HEK293T (cell line): ENCODE measurements at regions not wholly inside any gene's neighbourhood (a gene's known extent, or its start where the extent isn't known, plus 50 kb on each side); places are given as distances from the start of the nearest gene placed in this dataset.

Experiments
- BHLHE40 ChIP-seq: fragments of 450-650 bp; IDR thresholded peaks from 2 replicates; pipeline ENCODE4 v1.6.1; 2016; ENCODE audit warnings: mild to moderate bottlenecking, moderate library complexity, borderline replicate concordance
- CTBP1 ChIP-seq: fragments of 450-650 bp; IDR thresholded peaks from 2 replicates; pipeline ENCODE4 v1.6.1; 2016; ENCODE audit warnings: borderline replicate concordance
- ELF4 ChIP-seq: fragments of 450-650 bp; IDR thresholded peaks from 2 replicates; pipeline ENCODE4 v1.6.1; 2017; ENCODE audit warnings: antibody characterized with exemption
- FOXA1 ChIP-seq: fragments of 450-650 bp; IDR thresholded peaks from 2 replicates; pipeline ENCODE4 v1.6.1; 2016; ENCODE audit warnings: mild to moderate bottlenecking
- SUZ12 ChIP-seq: fragments of 450-650 bp; IDR thresholded peaks from 2 replicates; pipeline ENCODE4 v1.6.1; 2016; ENCODE audit warnings: mild to moderate bottlenecking

GRCh38 chr4:3671571-3672464 lies 94.4 kb upstream of the ADRA2C start:
- TF ChIP-seq BHLHE40: no peak
- TF ChIP-seq SUZ12: no peak
- TF ChIP-seq ELF4: no peak
- no peak for TF ChIP-seq FOXA1
- TF ChIP-seq CTBP1: no peak
